SH-SY5Y (cell line): ENCODE measurements at regions not wholly inside any gene's neighbourhood (a gene's known extent, or its start where the extent isn't known, plus 50 kb on each side); places are given as distances from the start of the nearest gene placed in this dataset.

Experiments
- GATA2 ChIP-seq: IDR thresholded peaks from 2 replicates; pipeline ENCODE4 v1.6.1; 2011; ENCODE audit warnings: mild to moderate bottlenecking, low read depth, low read length
- GATA3 ChIP-seq: IDR thresholded peaks from 2 replicates; pipeline ENCODE4 v1.6.1; 2011; ENCODE audit warnings: low read depth, mild to moderate bottlenecking, low read length, moderate library complexity

DNA sequence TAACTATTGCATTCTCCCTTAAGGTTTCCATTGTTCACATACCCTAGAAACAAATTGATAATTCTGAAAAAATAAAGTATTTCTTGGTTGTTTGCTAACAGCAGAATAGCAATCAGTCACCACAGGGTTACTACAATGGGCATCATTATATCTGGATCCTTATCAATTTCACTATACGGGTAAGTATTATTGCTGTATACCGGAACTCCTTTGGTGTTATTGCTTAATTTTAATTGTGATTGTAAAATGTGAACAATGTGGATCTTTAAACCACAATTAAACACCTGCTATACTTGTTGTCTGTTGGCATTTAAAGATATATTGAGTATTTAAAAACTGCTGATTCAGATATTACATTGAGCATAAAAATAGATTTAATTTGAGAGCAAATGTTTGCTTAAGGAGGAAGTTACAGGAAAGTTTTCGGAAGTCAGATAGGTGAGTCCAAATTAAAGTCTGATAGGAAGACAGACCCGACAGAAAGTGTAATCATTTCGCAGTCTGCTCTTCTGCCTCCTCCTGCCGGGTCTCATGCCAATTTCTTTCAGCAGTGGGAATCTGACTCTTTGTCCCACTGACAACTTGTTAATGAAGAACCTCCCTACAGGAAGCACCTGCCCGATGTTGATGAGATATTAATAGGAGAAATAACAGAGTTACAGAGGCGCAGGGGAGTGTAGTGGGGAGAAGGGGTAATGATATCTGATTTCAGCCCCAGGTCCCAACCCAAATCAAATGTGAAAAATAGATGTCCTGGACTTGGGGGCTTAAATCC, 169.7 kb upstream of the TBC1D5 start:
- TF ChIP-seq GATA2 (no peak), GATA3 (no peak)
